ENCODE measurements at regions not wholly inside any gene's neighbourhood (a gene's known extent, or its start where the extent isn't known, plus 50 kb on each side); places are given as distances from the start of the nearest gene placed in this dataset.

GRCh38 chr20:54346276-54346675, 129.1 kb upstream of the DOK5 start:
- no peak overlapping the region for H3K4me3 ChIP-seq (ENCODE audit: control insufficient read depth in 2 of 3, extremely low read depth in 1 of 3, insufficient read depth in 2 of 3, low read depth in 1 of 3, low read length in 3 of 3)
- no peak overlapping the region for H2AFZ ChIP-seq (ENCODE audit: control insufficient read depth, low read length)
- dilution Hi-C loops (cut with MboI; ENCODE audit: extremely low pct_ligation_motif_present, low sequenced_read_pairs), result no loop called here
- no peak for DNase-seq (ENCODE audit: low read depth, low spot score)
- no peak overlapping the region for H3K4me2 ChIP-seq (ENCODE audit: control insufficient read depth, extremely low read depth, insufficient read depth, low read depth, low read length)
- no peak for FAIRE-seq
- no peaks in the 10 kb centered on the region for H4K20me1 ChIP-seq (ENCODE audit: control insufficient read depth, extremely low read depth, insufficient read depth, low read length)
- H3K27ac ChIP-seq (ENCODE audit: control insufficient read depth, insufficient read depth, low read length), result no peak overlapping the region
- no peaks in the 10 kb centered on the region for H3K36me3 ChIP-seq (ENCODE audit: control insufficient read depth in 2 of 2, extremely low read depth in 1 of 2, insufficient read depth in 2 of 2, low read length in 2 of 2)
- peaks cover 8% of the 10 kb centered on the region for H3K4me1 ChIP-seq (ENCODE audit: control insufficient read depth, extremely low read depth, insufficient read depth, low read length)
- H3K9ac ChIP-seq (ENCODE audit: control insufficient read depth, extremely low read depth, insufficient read depth, low read length), result no peak overlapping the region
- no peaks in the 10 kb centered on the region for H3K27me3 ChIP-seq (ENCODE audit: control insufficient read depth, extremely low read depth, insufficient read depth, low read length)
- no peaks in the 10 kb centered on the region for H3K79me2 ChIP-seq (ENCODE audit: control insufficient read depth, insufficient read depth, low read length)
- H3K9me1 ChIP-seq (ENCODE audit: control insufficient read depth, extremely low read depth, insufficient read depth, low read length), result no peaks in the 10 kb centered on the region
- H3K9me3 ChIP-seq (ENCODE audit: control insufficient read depth, low read depth, low read length), result no peaks in the 10 kb centered on the region
- TF ChIP-seq CTCF (optimal IDR thresholded peaks at IDR 0.05 in 1 of 3, IDR thresholded peaks at IDR 0.05 in 1 of 3, conservative IDR thresholded peaks at IDR 0.05 in 1 of 3; ENCODE audit: extremely low read depth in 1 of 3, insufficient read depth in 2 of 3, low read length in 3 of 3) (no peak), EZH2 (IDR thresholded peaks at IDR 0.05; ENCODE audit: low read length) (no peak)

- dilution Hi-C loops (cut with MboI; ENCODE audit: extremely low pct_ligation_motif_present, low sequenced_read_pairs), result no loop called here
- DNase-seq (ENCODE audit: low read depth, low spot score) (no peak), FAIRE-seq (no peak)
- Histone ChIP-seq H3K79me2 (ENCODE audit: control insufficient read depth, insufficient read depth, low read length) (no peaks in the 10 kb centered on the region), H3K9ac (ENCODE audit: control insufficient read depth, extremely low read depth, insufficient read depth, low read length) (no peak overlapping the region), H4K20me1 (ENCODE audit: control insufficient read depth, extremely low read depth, insufficient read depth, low read length) (no peaks in the 10 kb centered on the region), H3K27ac (ENCODE audit: control insufficient read depth, insufficient read depth, low read length) (no peak overlapping the region), H2AFZ (ENCODE audit: control insufficient read depth, low read length) (no peak overlapping the region), H3K27me3 (ENCODE audit: control insufficient read depth, extremely low read depth, insufficient read depth, low read length) (no peaks in the 10 kb centered on the region), H3K36me3 (ENCODE audit: control insufficient read depth in 2 of 2, extremely low read depth in 1 of 2, insufficient read depth in 2 of 2, low read length in 2 of 2) (no peaks in the 10 kb centered on the region), H3K9me3 (ENCODE audit: control insufficient read depth, low read depth, low read length) (no peaks in the 10 kb centered on the region), H3K4me1 (ENCODE audit: control insufficient read depth, extremely low read depth, insufficient read depth, low read length) (peaks cover 8% of the 10 kb centered on the region), H3K4me3 (ENCODE audit: control insufficient read depth in 2 of 3, extremely low read depth in 1 of 3, insufficient read depth in 2 of 3, low read depth in 1 of 3, low read length in 3 of 3) (no peak overlapping the region), H3K4me2 (ENCODE audit: control insufficient read depth, extremely low read depth, insufficient read depth, low read depth, low read length) (no peak overlapping the region), H3K9me1 (ENCODE audit: control insufficient read depth, extremely low read depth, insufficient read depth, low read length) (no peaks in the 10 kb centered on the region)
- TF ChIP-seq EZH2 (IDR thresholded peaks at IDR 0.05; ENCODE audit: low read length), result no peak
- no peak for TF ChIP-seq CTCF (optimal IDR thresholded peaks at IDR 0.05 in 1 of 3, IDR thresholded peaks at IDR 0.05 in 1 of 3, conservative IDR thresholded peaks at IDR 0.05 in 1 of 3; ENCODE audit: extremely low read depth in 1 of 3, insufficient read depth in 2 of 3, low read length in 3 of 3)
Observed at GRCh38 chr20:54347166-54347833, 128.1 kb upstream of the DOK5 start.

All from keratinocyte (primary cell).